Epithelial cell of esophagus (primary cell): ENCODE measurements at regions not wholly inside any gene's neighbourhood (a gene's known extent, or its start where the extent isn't known, plus 50 kb on each side); places are given as distances from the start of the nearest gene placed in this dataset.
A peak's percentile ranks its signal among the peaks of the same experiment; 100 is the strongest.

Source experiments
- DNase-seq: peaks from one replicate; pipeline ENCODE4 v3.0.0; 2010; ENCODE audit warnings: low read depth
- H3K4me3 ChIP-seq: 2 replicates; pipeline ENCODE4 v1.5.1; 2011; ENCODE audit warnings: mild to moderate bottlenecking, low read length, control low read depth
- CTCF ChIP-seq: IDR thresholded peaks from 2 replicates; pipeline ENCODE4 v1.5.1; 2011; ENCODE audit warnings: low read depth, mild to moderate bottlenecking, low read length, control low read depth, inconsistent platforms; ENCODE audit not compliant: insufficient read depth; ENCODE audit errors: missing control alignments

- H3K4me3 ChIP-seq, result no peak overlapping the region
- no peak for TF ChIP-seq CTCF
Measured at GRCh38 chr10:123373591-123373990, 219.4 kb downstream of the BUB3 start.

DNA sequence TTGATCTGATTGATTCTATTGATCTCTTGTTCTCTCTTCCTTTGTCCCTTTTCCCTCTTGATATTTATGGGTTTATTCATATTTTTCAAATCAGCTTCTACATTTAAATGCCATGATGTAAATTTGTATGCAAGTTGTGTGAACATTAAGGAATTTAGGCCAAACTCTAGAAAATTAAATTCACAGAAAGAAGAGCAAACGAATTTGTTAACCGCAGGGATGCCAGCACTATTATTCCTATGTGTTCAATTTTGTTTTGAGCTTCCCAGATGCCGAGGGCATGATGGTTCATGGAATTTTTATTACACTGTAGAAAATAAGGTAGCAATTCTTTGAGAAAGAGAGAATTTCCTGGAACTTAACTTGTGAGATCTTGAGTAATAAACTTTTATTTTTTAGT lies 220.9 kb downstream of the BUB3 start:
- TF ChIP-seq CTCF, result no peak
- no peak for DNase-seq
- H3K4me3 ChIP-seq, result no peak overlapping the region

More at GRCh38 chr10:123373591-123373990, 219.4 kb downstream of the BUB3 start:
- DNase-seq, result no peak

DNA sequence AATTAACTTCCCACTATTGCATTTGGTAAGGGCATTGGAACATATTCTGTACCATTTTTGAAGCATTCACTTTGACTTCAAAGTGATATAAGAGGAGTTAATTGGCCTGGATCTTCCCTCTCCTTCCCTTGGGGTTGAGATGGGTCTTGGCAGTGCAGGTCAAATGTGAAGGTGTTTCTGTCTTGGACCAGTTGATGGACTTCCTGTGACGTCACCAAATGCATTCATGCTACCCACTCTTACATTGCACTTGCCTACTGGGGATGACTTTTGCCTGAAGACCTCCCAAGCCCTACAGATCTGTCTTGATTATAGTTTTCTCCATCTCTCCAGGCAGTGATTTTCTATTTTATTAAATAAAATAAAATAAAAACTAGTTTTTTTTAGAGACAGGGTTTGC lies 221.5 kb downstream of the BUB3 start:
- DNase-seq, result no peak
- no peak overlapping the region for H3K4me3 ChIP-seq
- no peak for TF ChIP-seq CTCF

- peak; percentile 21 for DNase-seq
- no peak for TF ChIP-seq CTCF
- no peak overlapping the region for H3K4me3 ChIP-seq
Measured at GRCh38 chr10:123377883-123378282, 223.7 kb downstream of the BUB3 start.

GRCh38 chr10:123378302-123378701 lies 224.1 kb downstream of the BUB3 start:
- no peak for DNase-seq
- TF ChIP-seq CTCF, result no peak
- no peak overlapping the region for H3K4me3 ChIP-seq

DNA sequence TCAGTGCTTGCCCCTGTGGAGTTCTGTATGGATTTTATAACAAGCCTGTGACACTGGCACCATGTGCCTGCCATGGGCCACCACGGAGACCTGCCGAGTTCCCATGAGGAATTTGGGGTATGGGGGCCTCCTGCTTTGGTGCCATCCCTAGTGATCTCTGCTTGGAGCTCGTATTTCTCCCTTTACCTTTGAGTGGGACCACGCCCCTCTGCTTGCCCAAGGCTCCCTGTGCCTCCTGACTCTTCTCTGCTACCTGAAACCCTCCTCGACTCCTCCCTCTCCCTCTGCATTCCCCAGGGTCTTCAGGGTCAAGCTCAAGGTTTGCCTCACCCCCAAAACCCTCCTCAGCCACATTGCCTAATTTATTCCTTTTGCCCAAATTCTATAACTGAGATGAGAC lies 225.0 kb downstream of the BUB3 start:
- DNase-seq, result no peak
- no peak for TF ChIP-seq CTCF
- H3K4me3 ChIP-seq, result no peak overlapping the region

DNA sequence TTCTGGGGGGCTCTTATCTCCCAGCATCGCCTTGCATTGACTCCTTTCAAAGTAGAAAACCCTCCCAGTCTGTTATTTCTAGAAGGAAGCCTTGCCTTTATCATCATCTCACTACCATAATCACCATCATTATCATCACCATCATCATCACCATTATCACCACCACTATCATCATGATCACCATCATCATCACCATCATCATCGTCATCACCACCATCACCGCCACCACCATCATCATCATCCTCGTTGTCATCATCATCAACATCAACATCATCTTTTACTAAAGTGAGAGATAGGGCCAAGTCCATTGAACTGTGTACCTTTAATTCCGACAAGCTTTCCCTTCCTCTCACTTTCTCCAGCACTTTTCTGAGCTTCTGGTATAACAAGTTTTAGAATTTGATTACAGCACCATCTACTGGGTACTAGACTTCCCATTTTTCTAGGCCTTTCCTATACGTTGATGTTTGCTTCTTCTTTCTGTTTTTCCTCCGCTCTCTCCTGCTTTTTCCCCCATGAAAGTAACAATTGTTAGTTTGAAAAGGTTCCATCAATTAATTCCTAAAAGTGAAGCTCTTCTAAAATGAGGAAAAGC lies 226.4 kb downstream of the BUB3 start:
- H3K4me3 ChIP-seq, result no peak overlapping the region
- peak; percentile 39 for DNase-seq
- TF ChIP-seq CTCF, result peak; percentile 27
